Activated CD4-positive, alpha-beta memory T cell treated with anti-CD3 and anti-CD28 coated beads, Interleukin-2, amount 10 ng/mL, durations not matched to agents 7 days and 5 days (primary cell): ENCODE measurements at regions not wholly inside any gene's neighbourhood (a gene's known extent, or its start where the extent isn't known, plus 50 kb on each side); places are given as distances from the start of the nearest gene placed in this dataset.

Experiments
- CTCF ChIA-PET: fragments of 350-600 bp; sonication (Branson Sonifier 250); formaldehyde crosslinking; loops from one replicate; lab custom pipeline; 2021; ENCODE audit warnings: antibody characterized with exemption, inconsistent platforms; lab: Charles Lee
- POLR2A ChIA-PET: fragments of 350-600 bp; sonication (Branson Sonifier 250); formaldehyde crosslinking; loops from one replicate; lab custom pipeline; 2021; ENCODE audit warnings: antibody characterized with exemption; lab: Charles Lee
- DNase-seq: peaks from one replicate; pipeline ENCODE4 v3.0.0-alpha.2; 2020
- H3K27ac Mint-ChIP-seq: one replicate; pipeline ENCODE4 v1.8.0; 2021; ENCODE audit warnings: mild to moderate bottlenecking, mixed read lengths
- H3K27me3 Mint-ChIP-seq: one replicate; pipeline ENCODE4 v1.8.0; 2021; ENCODE audit warnings: mixed read lengths
- H3K36me3 Mint-ChIP-seq: one replicate; pipeline ENCODE4 v1.8.0; 2021; ENCODE audit warnings: low read depth, mixed read lengths
- H3K4me1 Mint-ChIP-seq: one replicate; pipeline ENCODE4 v1.8.0; 2021; ENCODE audit warnings: mixed read lengths
- H3K4me3 Mint-ChIP-seq: one replicate; pipeline ENCODE4 v1.8.0; 2021; ENCODE audit warnings: mild to moderate bottlenecking, mixed read lengths
- H3K9me3 Mint-ChIP-seq: one replicate; pipeline ENCODE4 v1.8.0; 2021; ENCODE audit warnings: mixed read lengths

- ChIA-PET CTCF (no interaction called here), POLR2A (no interaction called here)
- H3K4me3 Mint-ChIP-seq: no peak overlapping the region
- no peak overlapping the region for H3K27ac Mint-ChIP-seq
- no peaks in the 10 kb centered on the region for H3K9me3 Mint-ChIP-seq
- DNase-seq: no peak
- H3K27me3 Mint-ChIP-seq: no peaks in the 10 kb centered on the region
- H3K36me3 Mint-ChIP-seq: no peaks in the 10 kb centered on the region
- no peaks in the 10 kb centered on the region for H3K4me1 Mint-ChIP-seq
Observed at GRCh38 chr9:135006911-135007570, 80.4 kb upstream of the OLFM1 start.

- no peak for DNase-seq
- no peak overlapping the region for H3K27ac Mint-ChIP-seq
- H3K4me3 Mint-ChIP-seq: no peak overlapping the region
- POLR2A ChIA-PET: no interaction called here
- no peaks in the 10 kb centered on the region for H3K36me3 Mint-ChIP-seq
- no peaks in the 10 kb centered on the region for H3K4me1 Mint-ChIP-seq
- CTCF ChIA-PET: no interaction called here
- no peaks in the 10 kb centered on the region for H3K27me3 Mint-ChIP-seq
- no peaks in the 10 kb centered on the region for H3K9me3 Mint-ChIP-seq
Observed at GRCh38 chr9:135007601-135008000, 79.9 kb upstream of the OLFM1 start.

- ChIA-PET POLR2A (no interaction called here), CTCF (no interaction called here)
Observed at GRCh38 chr9:135008416-135008815, 79.1 kb upstream of the OLFM1 start.

GRCh38 chr9:135009051-135009560 lies 78.4 kb upstream of the OLFM1 start:
- no peaks in the 10 kb centered on the region for H3K27me3 Mint-ChIP-seq
- no peaks in the 10 kb centered on the region for H3K36me3 Mint-ChIP-seq
- no peak for DNase-seq
- ChIA-PET POLR2A (no interaction called here), CTCF (no interaction called here)
- H3K4me3 Mint-ChIP-seq: no peak overlapping the region
- no peak overlapping the region for H3K27ac Mint-ChIP-seq
- H3K9me3 Mint-ChIP-seq: no peaks in the 10 kb centered on the region
- H3K4me1 Mint-ChIP-seq: no peaks in the 10 kb centered on the region

More at GRCh38 chr9:135008416-135008815, 79.1 kb upstream of the OLFM1 start:
- no peak for DNase-seq
- H3K27me3 Mint-ChIP-seq: no peaks in the 10 kb centered on the region
- no peaks in the 10 kb centered on the region for H3K9me3 Mint-ChIP-seq
- H3K27ac Mint-ChIP-seq: no peak overlapping the region
- no peak overlapping the region for H3K4me3 Mint-ChIP-seq
- H3K4me1 Mint-ChIP-seq: no peaks in the 10 kb centered on the region
- no peaks in the 10 kb centered on the region for H3K36me3 Mint-ChIP-seq

GRCh38 chr9:135009794-135010585 lies 77.5 kb upstream of the OLFM1 start:
- Mint-ChIP-seq H3K27ac (no peak overlapping the region), H3K4me1 (no peaks in the 10 kb centered on the region), H3K4me3 (no peak overlapping the region), H3K27me3 (no peaks in the 10 kb centered on the region), H3K9me3 (no peaks in the 10 kb centered on the region), H3K36me3 (no peaks in the 10 kb centered on the region)
- CTCF ChIA-PET: no interaction called here
- POLR2A ChIA-PET: no interaction called here
- DNase-seq: no peak

GRCh38 chr9:135010586-135010860 lies 76.9 kb upstream of the OLFM1 start:
- CTCF ChIA-PET: no interaction called here
- Mint-ChIP-seq H3K4me3 (no peak overlapping the region), H3K27me3 (no peaks in the 10 kb centered on the region), H3K27ac (no peak overlapping the region), H3K36me3 (no peaks in the 10 kb centered on the region), H3K4me1 (no peaks in the 10 kb centered on the region), H3K9me3 (no peaks in the 10 kb centered on the region)
- no peak for DNase-seq
- POLR2A ChIA-PET: no interaction called here

- H3K27me3 Mint-ChIP-seq: no peaks in the 10 kb centered on the region
- H3K27ac Mint-ChIP-seq: no peak overlapping the region
- H3K4me3 Mint-ChIP-seq: no peak overlapping the region
- H3K36me3 Mint-ChIP-seq: no peaks in the 10 kb centered on the region
- ChIA-PET POLR2A (no interaction called here), CTCF (no interaction called here)
- no peak for DNase-seq
- no peaks in the 10 kb centered on the region for H3K4me1 Mint-ChIP-seq
- H3K9me3 Mint-ChIP-seq: no peaks in the 10 kb centered on the region
Observed at GRCh38 chr9:135010921-135011320, 76.5 kb upstream of the OLFM1 start.

GRCh38 chr9:135012166-135012565 lies 75.3 kb upstream of the OLFM1 start:
- Mint-ChIP-seq H3K36me3 (no peaks in the 10 kb centered on the region), H3K27ac (no peak overlapping the region), H3K27me3 (no peaks in the 10 kb centered on the region), H3K9me3 (no peaks in the 10 kb centered on the region), H3K4me1 (no peaks in the 10 kb centered on the region), H3K4me3 (no peak overlapping the region)
- DNase-seq: no peak
- POLR2A ChIA-PET: no interaction called here
- CTCF ChIA-PET: no interaction called here

- CTCF ChIA-PET: no interaction called here
- Mint-ChIP-seq H3K27ac (no peak overlapping the region), H3K4me1 (no peaks in the 10 kb centered on the region), H3K27me3 (no peaks in the 10 kb centered on the region), H3K9me3 (no peaks in the 10 kb centered on the region), H3K36me3 (no peaks in the 10 kb centered on the region), H3K4me3 (no peak overlapping the region)
- DNase-seq: no peak
- POLR2A ChIA-PET: no interaction called here
Observed at GRCh38 chr9:135014311-135015010, 73.0 kb upstream of the OLFM1 start.

- Mint-ChIP-seq H3K9me3 (no peaks in the 10 kb centered on the region), H3K4me1 (no peaks in the 10 kb centered on the region), H3K27ac (no peak overlapping the region), H3K36me3 (no peaks in the 10 kb centered on the region), H3K4me3 (no peak overlapping the region), H3K27me3 (no peaks in the 10 kb centered on the region)
- no peak for DNase-seq
- POLR2A ChIA-PET: no interaction called here
- CTCF ChIA-PET: no interaction called here
Observed at GRCh38 chr9:135015096-135015495, 72.4 kb upstream of the OLFM1 start.

- no peaks in the 10 kb centered on the region for H3K9me3 Mint-ChIP-seq
- no peaks in the 10 kb centered on the region for H3K27me3 Mint-ChIP-seq
- no peak overlapping the region for H3K27ac Mint-ChIP-seq
- no peaks in the 10 kb centered on the region for H3K36me3 Mint-ChIP-seq
- ChIA-PET CTCF (no interaction called here), POLR2A (no interaction called here)
- no peak overlapping the region for H3K4me3 Mint-ChIP-seq
- no peaks in the 10 kb centered on the region for H3K4me1 Mint-ChIP-seq
- no peak for DNase-seq
Observed at GRCh38 chr9:135015565-135015964, 71.9 kb upstream of the OLFM1 start.

- CTCF ChIA-PET: no interaction called here
- Mint-ChIP-seq H3K27ac (no peak overlapping the region), H3K27me3 (no peaks in the 10 kb centered on the region), H3K9me3 (no peaks in the 10 kb centered on the region), H3K36me3 (no peaks in the 10 kb centered on the region), H3K4me3 (no peak overlapping the region), H3K4me1 (no peaks in the 10 kb centered on the region)
- POLR2A ChIA-PET: no interaction called here
- no peak for DNase-seq
Observed at GRCh38 chr9:135016037-135016640, 71.3 kb upstream of the OLFM1 start.

GRCh38 chr9:135016876-135017275 lies 70.6 kb upstream of the OLFM1 start:
- Mint-ChIP-seq H3K4me1 (no peaks in the 10 kb centered on the region), H3K27me3 (no peaks in the 10 kb centered on the region), H3K36me3 (no peaks in the 10 kb centered on the region), H3K27ac (no peak overlapping the region), H3K9me3 (no peaks in the 10 kb centered on the region), H3K4me3 (no peak overlapping the region)
- ChIA-PET POLR2A (no interaction called here), CTCF (no interaction called here)
- DNase-seq: no peak
